Omental fat pad (tissue), 3 donors: ENCODE measurements at regions not wholly inside any gene's neighbourhood (a gene's known extent, or its start where the extent isn't known, plus 50 kb on each side); places are given as distances from the start of the nearest gene placed in this dataset.
"Not testable (repeated sequence)": the region's sequence is repeated elsewhere in the genome, so short reads cannot be mapped to it uniquely, and the experiment has no call there.

Experiments
- ATAC-seq: fragments of 150-250 bp; one replicate; pipeline ENCODE4 v1.9.1; 2016; ENCODE audit warnings: mild to moderate bottlenecking, moderate library complexity; ENCODE audit not compliant: low FRiP score
- DNase-seq: peaks from one replicate; pipeline ENCODE4 v3.0.0-alpha.2; 2019; ENCODE audit warnings: low spot score
- CTCF ChIP-seq, 3 donors: fragments of 450-650 bp; IDR thresholded peaks; one replicate each; pipeline ENCODE4 v1.5.1; 2016 to 2017; ENCODE audit warnings: antibody characterized with exemption in 3 of 3, mild to moderate bottlenecking in 3 of 3, moderate library complexity in 2 of 3

- no peak for DNase-seq
These were observed 52.8 kb upstream of the IKZF1 start for GRCh38 chr7:50251765-50252164.

GRCh38 chr7:50246551-50246950, 58.0 kb upstream of the IKZF1 start:
- ATAC-seq: no peak
- no peak for DNase-seq
- no peak for TF ChIP-seq CTCF (IDR thresholded peaks at IDR 0.05)

More at GRCh38 chr7:50251765-50252164, 52.8 kb upstream of the IKZF1 start:
- no peak for TF ChIP-seq CTCF (IDR thresholded peaks at IDR 0.05)
- no peak for ATAC-seq

GRCh38 chr7:50242111-50242510, 62.4 kb upstream of the IKZF1 start:
- not testable (repeated sequence) for ATAC-seq, DNase-seq

- DNase-seq, ATAC-seq: not testable (repeated sequence)
These were observed 63.8 kb upstream of the IKZF1 start for GRCh38 chr7:50240699-50241098.

- ATAC-seq: no peak
- TF ChIP-seq CTCF (IDR thresholded peaks at IDR 0.05): no peak
- DNase-seq: no peak
These were observed 74.6 kb upstream of the IKZF1 start for GRCh38 chr7:50229964-50230363.

GRCh38 chr7:50228148-50228547, 76.4 kb upstream of the IKZF1 start:
- no peak for TF ChIP-seq CTCF (IDR thresholded peaks at IDR 0.05)
- DNase-seq: no peak
- ATAC-seq: no peak

GRCh38 chr7:50227726-50228125, 76.8 kb upstream of the IKZF1 start:
- no peak for DNase-seq
- no peak for ATAC-seq
- no peak for TF ChIP-seq CTCF (IDR thresholded peaks at IDR 0.05)

GRCh38 chr7:50226669-50227068, 77.8 kb upstream of the IKZF1 start:
- no peak for ATAC-seq
- no peak for DNase-seq
- no peak for TF ChIP-seq CTCF (IDR thresholded peaks at IDR 0.05)
